ENCODE measurements at regions not wholly inside any gene's neighbourhood (a gene's known extent, or its start where the extent isn't known, plus 50 kb on each side); places are given as distances from the start of the nearest gene placed in this dataset.

- no peaks in the 10 kb centered on the region for H3K9me1 ChIP-seq (replicated peaks; ENCODE audit: control insufficient read depth, extremely low read depth, insufficient read depth, low read length)
- dilution Hi-C loops (cut with MboI; ENCODE audit: extremely low pct_ligation_motif_present, low sequenced_read_pairs), result no loop called here
- BruUV-seq (replicated peaks), result no TSS peak
- H3K27ac ChIP-seq (ENCODE audit: insufficient read depth, low read depth, low read length), result no peak overlapping the region
- no peaks in the 10 kb centered on the region for H3K27me3 ChIP-seq (ENCODE audit: control insufficient read depth in 2 of 2, insufficient read depth in 2 of 2, low read length in 2 of 2)
- FAIRE-seq, result no peak
- ChIA-PET POLR2A (no interaction called here), CTCF (no interaction called here)
- intact Hi-C loops (cut with micrococcal nuclease), result no loop called here
- H4K20me1 ChIP-seq (replicated peaks; ENCODE audit: control insufficient read depth, extremely low read depth, insufficient read depth, low read length), result no peaks in the 10 kb centered on the region
- TF ChIP-seq POLR2A (IDR thresholded peaks at IDR 0.05; ENCODE audit: low read depth, low read length) (no peak), POLR2AphosphoS5 (IDR thresholded peaks at IDR 0.05; ENCODE audit: insufficient read depth, low read depth, low read length) (no peak), MYC (IDR thresholded peaks at IDR 0.05; ENCODE audit: low read depth, low read length) (no peak), EZH2 (IDR thresholded peaks at IDR 0.05; ENCODE audit: borderline replicate concordance, low read depth, low read length, severe bottlenecking) (no peak), MAX (IDR thresholded peaks at IDR 0.05; ENCODE audit: insufficient read depth, insufficient read length) (no peak), CTCF (IDR thresholded peaks at IDR 0.05; ENCODE audit: extremely low read depth in 1 of 2, insufficient read depth in 1 of 2, low read depth in 1 of 2, low read length in 2 of 2) (no peak), JUN (IDR thresholded peaks at IDR 0.05; ENCODE audit: borderline replicate concordance, insufficient read depth, insufficient read length, low read depth) (no peak), FOS (IDR thresholded peaks at IDR 0.05; ENCODE audit: borderline replicate concordance, insufficient read depth, low read length) (no peak), GATA2 (IDR thresholded peaks at IDR 0.05; ENCODE audit: insufficient read depth, insufficient read length, low read depth, low read length) (no peak)
- no peak overlapping the region for H3K4me3 ChIP-seq (replicated peaks in 1 of 3; ENCODE audit: insufficient read depth in 1 of 3, low read depth in 1 of 3, low read length in 3 of 3)
- H3K36me3 ChIP-seq (ENCODE audit: control insufficient read depth in 2 of 2, extremely low read depth in 1 of 2, insufficient read depth in 2 of 2, low read length in 2 of 2), result no peaks in the 10 kb centered on the region
- no peaks in the 10 kb centered on the region for H3K79me2 ChIP-seq (ENCODE audit: control insufficient read depth, insufficient read depth, low read length)
- no peak overlapping the region for H2AFZ ChIP-seq (ENCODE audit: low read depth, low read length)
- H3K4me1 ChIP-seq (ENCODE audit: control insufficient read depth, extremely low read depth, insufficient read depth, low read length), result no peaks in the 10 kb centered on the region
- no peak overlapping the region for H3K9ac ChIP-seq (replicated peaks; ENCODE audit: extremely low read depth, insufficient read depth, low read length)
- DNase-seq (ENCODE audit: low read depth, low spot score), result no peak
- H3K4me2 ChIP-seq (ENCODE audit: insufficient read depth, low read length), result no peak overlapping the region
- H3K9me3 ChIP-seq (replicated peaks; ENCODE audit: control insufficient read depth, insufficient read depth, low read length), result peaks cover 2% of the 10 kb centered on the region
These were observed 355.7 kb upstream of the TMEM132C start for GRCh38 chr12:127911291-127911690.

Data from endothelial cell of umbilical vein (primary cell).